NT2/D1 (cell line): ENCODE measurements at regions not wholly inside any gene's neighbourhood (a gene's known extent, or its start where the extent isn't known, plus 50 kb on each side); places are given as distances from the start of the nearest gene placed in this dataset.

Experiments
- DNase-seq: peaks from one replicate; pipeline ENCODE4 v3.0.0-alpha.2; 2011; ENCODE audit warnings: low read depth, low spot score
- H3K27me3 ChIP-seq: 2 replicates; pipeline ENCODE4 v1.6.0; 2011; ENCODE audit warnings: mild to moderate bottlenecking; ENCODE audit not compliant: insufficient read length, insufficient read depth
- H3K36me3 ChIP-seq: 2 replicates; pipeline ENCODE4 v1.6.1; 2011; ENCODE audit warnings: mild to moderate bottlenecking, low read length, mixed read lengths; ENCODE audit not compliant: insufficient read depth, insufficient read length
- H3K4me1 ChIP-seq: 2 replicates; pipeline ENCODE4 v1.5.1; 2011; ENCODE audit not compliant: insufficient read depth, insufficient read length
- H3K4me3 ChIP-seq: 2 replicates; pipeline ENCODE4 v1.5.1; 2011; ENCODE audit warnings: low read depth; ENCODE audit not compliant: insufficient read length
- H3K9ac ChIP-seq: 2 replicates; pipeline ENCODE4 v1.6.0; 2011; ENCODE audit warnings: low read depth; ENCODE audit not compliant: insufficient read length
- H3K9me3 ChIP-seq: 2 replicates; pipeline ENCODE4 v1.5.1; 2011; ENCODE audit warnings: mild to moderate bottlenecking, low read length; ENCODE audit not compliant: insufficient read depth
- SUZ12 ChIP-seq: IDR thresholded peaks from 2 replicates; pipeline ENCODE4 v1.6.1; 2011; ENCODE audit not compliant: insufficient read length, insufficient read depth; ENCODE audit errors: extremely low read depth
- YY1 ChIP-seq: IDR thresholded peaks from 2 replicates; pipeline ENCODE4 v1.6.1; 2011; ENCODE audit not compliant: insufficient read length, insufficient read depth
- ZNF274 ChIP-seq: IDR thresholded peaks from 2 replicates; pipeline ENCODE4 v1.6.1; 2011; ENCODE audit warnings: mild to moderate bottlenecking, low read depth, low read length

- H3K4me3 ChIP-seq, result no peak overlapping the region
- no peaks in the 10 kb centered on the region for H3K36me3 ChIP-seq
- TF ChIP-seq SUZ12, result no peak
- no peak for TF ChIP-seq YY1
- no peak for TF ChIP-seq ZNF274
- no peaks in the 10 kb centered on the region for H3K4me1 ChIP-seq
- H3K9ac ChIP-seq, result no peak overlapping the region
- H3K27me3 ChIP-seq, result no peaks in the 10 kb centered on the region
- no peaks in the 10 kb centered on the region for H3K9me3 ChIP-seq
- no peak for DNase-seq
These were observed 454.0 kb upstream of the HS6ST1 start for GRCh38 chr2:128772671-128773070.

DNA sequence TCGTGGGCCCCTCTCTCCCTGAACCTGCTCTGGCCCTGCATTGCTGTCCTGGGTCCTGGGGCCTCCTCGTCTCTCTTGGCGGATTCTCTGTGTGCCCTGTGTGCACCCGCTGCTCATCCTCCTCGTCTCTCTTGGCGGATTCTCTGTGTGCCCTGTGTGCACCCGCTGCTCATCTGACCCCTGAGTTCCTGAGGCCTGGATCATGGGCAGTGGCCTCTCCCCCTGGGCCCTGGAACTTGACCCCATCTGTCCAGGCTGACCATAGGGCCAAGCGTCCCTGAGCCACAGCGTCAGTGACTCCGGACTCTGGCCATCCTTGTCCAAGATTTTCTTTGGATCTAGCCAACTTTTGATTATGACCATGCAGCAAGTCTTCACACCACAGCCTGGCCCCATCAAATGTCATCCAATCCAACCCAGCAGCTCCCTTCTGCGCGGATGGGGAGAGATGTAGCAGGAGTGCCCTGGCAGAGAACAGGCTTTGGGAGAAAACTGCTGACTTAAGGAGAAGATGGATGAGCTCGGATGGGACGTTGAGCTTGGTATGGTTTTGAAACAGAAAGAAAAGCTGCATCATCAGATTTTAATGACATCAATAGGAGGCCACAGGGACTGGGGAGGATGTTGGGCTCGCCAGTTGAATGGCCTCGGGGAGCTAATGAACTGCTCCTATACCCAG is 455.1 kb upstream of the HS6ST1 start:
- H3K9me3 ChIP-seq, result 0 out of 2 replicates have a peak, but pooled peaks cover under 1% of the 10 kb centered on the region
- no peaks in the 10 kb centered on the region for H3K36me3 ChIP-seq
- no peak overlapping the region for H3K4me3 ChIP-seq
- no peak for DNase-seq
- no peaks in the 10 kb centered on the region for H3K27me3 ChIP-seq
- TF ChIP-seq SUZ12, result no peak
- TF ChIP-seq ZNF274, result no peak
- no peak for TF ChIP-seq YY1
- no peak overlapping the region for H3K9ac ChIP-seq
- H3K4me1 ChIP-seq, result no peaks in the 10 kb centered on the region

DNA sequence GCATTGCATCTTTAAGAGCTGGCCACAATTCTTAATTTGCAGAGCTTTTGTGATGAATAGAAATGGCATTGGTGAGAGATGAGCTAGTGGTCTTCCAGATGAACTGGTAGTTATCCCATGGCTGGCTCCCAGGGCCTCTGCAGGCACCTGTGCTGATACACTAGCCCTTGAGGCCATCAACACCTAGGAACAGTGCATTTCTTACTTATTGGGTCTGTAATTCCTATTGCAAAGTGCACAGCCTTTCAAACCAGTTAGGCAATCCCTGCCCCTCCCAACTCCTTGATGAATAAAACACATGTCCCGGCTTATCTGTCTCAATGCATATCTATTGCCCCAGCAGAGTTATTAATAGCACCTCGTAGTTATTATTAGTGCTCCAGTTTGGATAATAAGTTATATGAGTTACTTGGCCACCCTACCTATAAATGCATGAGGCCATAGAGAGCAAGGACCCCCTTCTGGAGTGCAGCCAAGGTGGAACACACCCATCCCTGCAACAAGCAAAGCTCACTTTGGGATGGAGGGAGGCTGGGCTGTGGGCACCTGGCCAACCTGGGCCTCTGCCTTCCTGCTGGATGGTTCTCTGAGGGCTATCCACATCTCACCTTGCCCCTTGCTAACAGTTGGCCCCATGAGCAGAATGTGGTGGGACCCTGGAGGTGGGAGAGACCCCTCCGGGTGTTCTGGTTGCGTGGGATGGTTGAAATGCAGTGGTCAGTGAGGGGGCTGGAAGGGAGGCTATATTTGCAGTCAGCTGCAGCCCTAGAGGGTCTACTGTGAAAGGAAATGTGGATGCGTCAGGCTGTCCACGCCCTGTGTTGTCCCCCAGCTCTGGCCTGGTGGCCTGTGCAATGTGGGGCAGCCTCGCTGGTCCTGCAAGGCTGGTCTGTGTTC is 455.9 kb upstream of the HS6ST1 start:
- Histone ChIP-seq H3K9me3 (0 out of 2 replicates have a peak, but pooled peaks cover 4% of the 10 kb centered on the region), H3K36me3 (no peaks in the 10 kb centered on the region), H3K4me1 (peaks cover under 1% of the 10 kb centered on the region), H3K4me3 (no peak overlapping the region), H3K27me3 (no peaks in the 10 kb centered on the region), H3K9ac (no peak overlapping the region)
- no peak for DNase-seq
- TF ChIP-seq ZNF274 (no peak), SUZ12 (no peak), YY1 (no peak)

DNA sequence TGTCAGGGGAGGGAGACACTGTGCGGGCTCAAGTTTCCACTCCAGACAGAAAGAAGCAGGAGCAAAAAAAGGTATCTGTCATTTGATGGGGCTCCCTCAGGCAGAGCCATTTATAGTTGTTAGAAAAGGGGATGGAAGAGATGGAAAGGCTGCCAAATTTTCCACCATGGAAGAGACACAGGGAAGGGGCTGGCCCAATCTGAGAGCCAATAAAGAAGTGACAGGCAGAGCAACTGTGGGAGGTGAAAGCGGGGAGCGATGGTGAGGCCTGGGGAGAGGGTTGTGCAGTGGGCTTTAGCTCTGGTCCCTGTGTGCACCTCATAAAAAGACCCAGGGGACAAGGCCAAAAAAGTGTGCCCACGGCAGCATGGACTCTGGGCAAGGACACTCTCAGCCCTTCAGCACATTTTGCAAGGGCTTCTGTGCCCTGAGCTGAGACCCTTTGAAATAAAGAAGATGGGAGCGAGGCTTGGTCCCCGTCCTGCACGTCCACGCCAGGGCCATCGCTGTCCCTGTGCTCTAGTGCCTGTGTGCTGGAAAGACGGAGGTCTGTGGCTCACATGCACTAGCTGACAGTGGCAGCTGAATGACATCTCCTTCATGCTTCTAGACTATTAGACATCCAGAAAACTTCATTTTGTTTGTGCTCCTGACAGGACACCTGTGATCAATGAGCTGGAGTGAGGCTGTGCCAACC is 456.7 kb upstream of the HS6ST1 start:
- TF ChIP-seq SUZ12, result no peak
- no peak for TF ChIP-seq YY1
- no peak for TF ChIP-seq ZNF274
- no peak for DNase-seq
- Histone ChIP-seq H3K36me3 (no peaks in the 10 kb centered on the region), H3K4me1 (peaks cover 3% of the 10 kb centered on the region), H3K27me3 (no peaks in the 10 kb centered on the region), H3K9me3 (peaks cover 5% of the 10 kb centered on the region; the same call in 1 of the 2 replicates), H3K9ac (no peak overlapping the region), H3K4me3 (no peak overlapping the region)

GRCh38 chr2:128775914-128776285 is 457.2 kb upstream of the HS6ST1 start:
- no peaks in the 10 kb centered on the region for H3K36me3 ChIP-seq
- TF ChIP-seq SUZ12 (no peak), ZNF274 (no peak), YY1 (no peak)
- DNase-seq, result no peak

GRCh38 chr2:128776461-128777195 is 458.0 kb upstream of the HS6ST1 start:
- TF ChIP-seq ZNF274 (no peak), SUZ12 (no peak), YY1 (no peak)
- H3K36me3 ChIP-seq, result no peaks in the 10 kb centered on the region
- DNase-seq, result no peak
- peaks cover 3% of the 10 kb centered on the region for H3K4me1 ChIP-seq
- H3K9ac ChIP-seq, result no peak overlapping the region
- no peaks in the 10 kb centered on the region for H3K27me3 ChIP-seq
- H3K4me3 ChIP-seq, result no peak overlapping the region
- peaks cover 10% of the 10 kb centered on the region; the same call in 1 of the 2 replicates for H3K9me3 ChIP-seq

More at GRCh38 chr2:128775914-128776285, 457.2 kb upstream of the HS6ST1 start:
- H3K9ac ChIP-seq, result no peak overlapping the region
- no peak overlapping the region for H3K4me3 ChIP-seq
- peaks cover 10% of the 10 kb centered on the region; the same call in 1 of the 2 replicates for H3K9me3 ChIP-seq
- H3K27me3 ChIP-seq, result no peaks in the 10 kb centered on the region
- peaks cover 3% of the 10 kb centered on the region for H3K4me1 ChIP-seq
